GM23248 (cell line): ENCODE measurements at regions not wholly inside any gene's neighbourhood (a gene's known extent, or its start where the extent isn't known, plus 50 kb on each side); places are given as distances from the start of the nearest gene placed in this dataset.
"Not testable (repeated sequence)": the region's sequence is repeated elsewhere in the genome, so short reads cannot be mapped to it uniquely, and the experiment has no call there.

ENCODE experiments used
- EZH2 ChIP-seq: fragments of 200-600 bp; sonication (generic); IDR thresholded peaks from 2 replicates; pipeline ENCODE4 v1.6.1; 2018; ENCODE audit warnings: antibody characterized with exemption, mild to moderate bottlenecking; ENCODE audit not compliant: insufficient read depth, poor library complexity, severe bottlenecking
- EZH2phosphoT487 ChIP-seq: fragments of 200-600 bp; sonication (generic); IDR thresholded peaks from 2 replicates; pipeline ENCODE4 v1.6.1; 2018; ENCODE audit warnings: antibody characterized with exemption, moderate library complexity, mild to moderate bottlenecking, low read depth; ENCODE audit not compliant: insufficient read depth

DNA sequence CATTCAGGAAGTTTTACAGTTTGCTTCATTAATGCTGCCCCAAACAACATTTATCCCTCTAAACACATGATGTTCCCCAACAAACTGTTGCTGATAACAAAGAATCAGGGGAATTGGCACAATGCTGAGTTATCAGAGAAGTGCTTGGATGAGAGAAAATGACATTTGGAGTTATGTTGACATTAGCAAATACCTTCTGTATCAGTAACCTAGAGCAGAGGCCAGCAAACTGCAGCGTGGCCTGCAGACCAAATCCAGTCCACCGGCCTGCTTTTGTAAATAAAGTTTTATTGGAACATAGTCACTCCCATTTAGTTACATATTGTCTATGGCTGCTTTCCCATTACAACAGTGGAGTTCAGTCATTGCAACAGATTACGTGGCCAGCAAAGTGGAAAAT, 643.5 kb downstream of the CDY1 start:
- not testable (repeated sequence) for TF ChIP-seq EZH2phosphoT487, EZH2
